COLO829 (cell line): ENCODE measurements at regions not wholly inside any gene's neighbourhood (a gene's known extent, or its start where the extent isn't known, plus 50 kb on each side); places are given as distances from the start of the nearest gene placed in this dataset.
"Not testable (repeated sequence)": the region's sequence is repeated elsewhere in the genome, so short reads cannot be mapped to it uniquely, and the experiment has no call there.

Experiments used
- DNase-seq: peaks from one replicate; pipeline ENCODE4 v3.0.0; 2012; ENCODE audit warnings: low spot score

DNA sequence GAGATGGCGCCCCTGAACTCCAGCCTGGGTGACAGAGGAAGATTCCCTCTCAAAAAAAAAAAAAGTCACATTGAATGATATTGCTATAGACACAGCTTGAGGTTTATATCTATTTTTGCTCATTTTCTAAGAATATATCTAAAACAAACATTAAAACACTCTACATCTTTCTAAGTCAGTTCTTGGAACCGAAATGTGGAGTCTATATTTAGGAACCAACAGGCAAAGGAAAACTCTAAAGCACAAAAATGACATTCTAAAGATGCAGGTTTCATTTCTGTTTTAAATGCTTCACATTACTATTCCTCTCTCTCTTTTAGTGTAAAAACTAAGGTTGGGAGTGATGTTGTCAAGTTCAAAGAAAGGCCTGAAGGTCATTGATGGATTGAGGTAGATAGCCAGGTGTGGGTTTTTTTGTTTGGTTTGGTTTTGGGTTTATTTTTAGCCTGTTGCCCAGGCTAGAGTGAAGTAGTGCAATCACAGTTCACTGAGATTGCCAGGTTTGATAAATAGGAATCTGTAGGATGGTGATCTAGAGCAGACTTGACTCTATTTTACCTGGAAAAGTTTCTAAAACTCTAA is 194.0 kb upstream of the RBBP8 start:
- no peak for DNase-seq

DNA sequence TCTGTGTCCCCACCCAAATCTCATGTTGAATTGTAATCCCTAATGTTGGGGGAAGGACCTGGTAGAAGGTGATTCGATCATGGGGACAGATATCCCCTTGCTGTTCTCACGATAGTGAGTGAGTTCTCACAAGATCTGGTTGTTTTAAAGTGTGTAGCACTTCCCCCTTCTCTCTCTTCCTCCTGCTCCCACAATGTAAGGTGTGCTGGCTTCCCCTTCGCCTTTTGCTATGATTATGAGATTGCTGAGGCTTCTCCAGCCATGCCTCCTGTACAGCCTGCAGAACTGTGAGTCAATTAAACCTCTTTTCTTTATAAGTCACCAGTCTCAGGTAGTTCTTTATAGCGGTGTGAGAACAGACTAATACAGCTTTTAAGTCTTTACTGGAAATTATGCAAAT is 193.3 kb upstream of the RBBP8 start:
- no peak for DNase-seq

DNA sequence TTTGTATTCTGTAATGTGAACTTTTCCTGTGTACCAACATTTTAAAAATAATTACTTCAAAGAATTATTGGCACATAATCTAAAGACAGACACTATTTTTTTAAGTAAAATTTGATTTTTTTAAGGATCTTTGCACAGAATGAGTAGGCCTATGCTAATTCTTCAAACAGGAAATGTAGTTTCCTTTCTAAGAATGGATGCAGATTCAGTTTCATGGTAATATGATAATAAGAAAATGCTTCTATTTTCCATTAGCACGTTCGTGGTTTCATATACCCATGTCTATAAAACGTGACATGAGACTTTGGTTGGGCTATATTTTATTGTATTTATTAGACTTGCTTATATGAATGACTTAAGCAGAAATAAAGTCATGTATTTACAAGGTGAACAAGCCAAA is 191.8 kb upstream of the RBBP8 start:
- DNase-seq: no peak

DNA sequence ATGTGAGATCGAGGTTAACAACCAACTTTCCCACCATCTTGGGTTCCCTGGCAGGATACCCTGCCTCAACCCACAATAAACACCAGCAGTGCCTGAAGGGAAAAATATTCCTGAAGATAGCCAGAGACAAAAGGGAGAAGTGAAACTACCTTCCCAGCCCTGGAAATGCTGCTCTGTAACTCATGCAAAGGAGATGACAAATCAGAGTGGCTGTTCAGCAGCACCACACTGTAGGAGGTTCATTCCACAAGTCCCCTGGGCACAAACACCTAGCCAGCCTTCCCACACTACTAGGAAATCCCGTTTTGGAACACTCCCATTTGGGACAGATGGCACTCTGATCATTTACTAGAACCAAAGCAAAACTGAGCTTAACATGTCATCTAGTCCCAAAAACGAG is 190.7 kb upstream of the RBBP8 start:
- DNase-seq: no peak

- no peak for DNase-seq
Measured at GRCh38 chr18:22745966-22746365, 187.2 kb upstream of the RBBP8 start.

GRCh38 chr18:22752014-22752413 is 181.1 kb upstream of the RBBP8 start:
- DNase-seq: no peak

DNA sequence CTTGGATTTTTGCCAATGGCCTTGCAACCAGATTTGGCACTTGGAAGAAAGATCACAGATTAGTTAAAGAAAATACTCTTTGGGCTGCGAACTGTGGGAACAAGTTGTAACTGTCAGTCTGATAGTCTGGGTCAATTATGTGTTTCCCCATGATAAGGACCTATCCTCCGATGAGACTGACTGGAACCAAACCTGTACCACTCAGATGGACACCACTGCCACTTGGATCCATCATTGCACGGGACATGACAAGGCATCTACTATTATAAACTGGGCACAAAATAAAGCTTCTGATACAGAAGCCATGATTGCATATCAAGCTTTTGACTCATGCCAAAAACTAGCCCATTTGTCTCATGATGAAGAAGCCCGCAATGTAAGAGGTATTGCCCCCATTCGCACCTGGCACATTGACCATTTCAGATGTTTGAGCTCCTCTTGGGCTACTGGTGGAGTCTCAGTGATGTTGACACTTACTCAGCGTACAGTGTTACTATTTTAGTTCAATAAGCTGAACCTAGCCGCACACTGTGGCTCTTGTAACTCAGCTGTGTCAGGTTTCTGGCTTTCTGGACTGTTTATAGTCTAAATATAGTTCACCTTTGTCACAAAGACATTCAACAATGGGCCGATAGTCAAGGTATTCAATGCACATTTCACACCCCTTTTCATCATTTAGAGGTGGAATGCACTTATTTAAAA is 179.8 kb upstream of the RBBP8 start:
- DNase-seq: no peak

GRCh38 chr18:22764005-22764404 is 169.1 kb upstream of the RBBP8 start:
- DNase-seq: not testable (repeated sequence)

- DNase-seq: no peak
Measured at GRCh38 chr18:22765896-22766295, 167.2 kb upstream of the RBBP8 start.

DNA sequence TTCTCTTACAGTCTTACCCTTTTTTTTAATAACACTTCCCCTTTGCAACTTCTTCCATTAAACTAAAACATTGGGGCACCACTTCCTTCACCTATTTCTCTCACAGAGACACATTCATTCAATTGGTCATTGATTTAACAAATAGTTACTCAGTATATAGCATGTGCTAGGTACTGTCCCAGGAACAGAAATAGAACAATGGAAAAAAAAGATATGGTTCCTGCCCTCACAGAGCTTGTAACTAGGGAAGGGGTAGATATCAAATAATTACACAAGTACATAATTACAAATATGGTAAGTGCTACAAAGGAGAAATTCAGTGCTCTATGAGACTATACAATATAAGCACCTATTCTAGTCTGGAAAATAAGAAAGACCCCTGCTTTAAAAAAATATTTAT is 165.5 kb upstream of the RBBP8 start:
- no peak for DNase-seq

DNA sequence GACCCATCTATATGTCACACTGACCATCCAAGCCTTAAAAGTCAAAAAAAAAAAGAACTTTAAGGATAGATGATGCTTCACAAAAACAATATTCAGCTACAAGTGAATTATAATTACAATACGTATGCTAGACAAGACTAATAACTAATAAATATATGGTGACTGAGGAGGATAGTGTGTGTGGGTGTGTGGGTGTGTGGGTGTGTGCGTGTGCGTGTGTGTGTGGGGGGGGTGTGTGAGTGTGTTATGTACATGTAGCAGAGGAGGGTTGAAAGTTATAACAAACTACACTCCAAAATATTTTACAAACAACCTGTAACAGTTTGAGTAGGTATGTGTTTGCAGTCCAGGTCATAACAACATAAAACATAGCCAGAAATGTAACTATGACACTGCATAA is 159.2 kb upstream of the RBBP8 start:
- DNase-seq: no peak

- DNase-seq: no peak
Measured at GRCh38 chr18:22778996-22779395, 154.1 kb upstream of the RBBP8 start.

GRCh38 chr18:22783245-22783644 is 149.9 kb upstream of the RBBP8 start:
- no peak for DNase-seq

DNA sequence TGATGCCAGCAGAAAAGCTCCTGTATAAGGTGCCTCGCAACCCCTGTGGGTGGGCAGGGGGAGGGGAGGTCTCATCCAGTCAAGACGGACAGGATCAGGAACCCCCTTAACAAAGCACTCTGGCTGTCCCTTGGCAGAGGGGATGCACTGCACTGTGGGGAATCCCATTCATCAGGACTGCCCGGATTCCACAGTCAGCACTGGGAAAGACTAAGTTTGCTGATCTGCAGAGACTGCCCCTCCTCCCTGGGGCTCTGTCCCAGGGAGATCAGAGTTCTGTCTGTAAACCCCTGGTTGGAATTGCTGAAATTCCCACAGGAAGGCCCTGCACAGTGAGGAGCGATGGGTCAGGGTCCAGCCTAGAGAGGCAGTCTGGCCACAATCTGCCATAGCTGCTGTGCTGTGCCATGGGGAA is 149.5 kb upstream of the RBBP8 start:
- DNase-seq: no peak

GRCh38 chr18:22789052-22789451 is 144.1 kb upstream of the RBBP8 start:
- no peak for DNase-seq

- no peak for DNase-seq
Measured at GRCh38 chr18:22789600-22789999, 143.5 kb upstream of the RBBP8 start.

DNA sequence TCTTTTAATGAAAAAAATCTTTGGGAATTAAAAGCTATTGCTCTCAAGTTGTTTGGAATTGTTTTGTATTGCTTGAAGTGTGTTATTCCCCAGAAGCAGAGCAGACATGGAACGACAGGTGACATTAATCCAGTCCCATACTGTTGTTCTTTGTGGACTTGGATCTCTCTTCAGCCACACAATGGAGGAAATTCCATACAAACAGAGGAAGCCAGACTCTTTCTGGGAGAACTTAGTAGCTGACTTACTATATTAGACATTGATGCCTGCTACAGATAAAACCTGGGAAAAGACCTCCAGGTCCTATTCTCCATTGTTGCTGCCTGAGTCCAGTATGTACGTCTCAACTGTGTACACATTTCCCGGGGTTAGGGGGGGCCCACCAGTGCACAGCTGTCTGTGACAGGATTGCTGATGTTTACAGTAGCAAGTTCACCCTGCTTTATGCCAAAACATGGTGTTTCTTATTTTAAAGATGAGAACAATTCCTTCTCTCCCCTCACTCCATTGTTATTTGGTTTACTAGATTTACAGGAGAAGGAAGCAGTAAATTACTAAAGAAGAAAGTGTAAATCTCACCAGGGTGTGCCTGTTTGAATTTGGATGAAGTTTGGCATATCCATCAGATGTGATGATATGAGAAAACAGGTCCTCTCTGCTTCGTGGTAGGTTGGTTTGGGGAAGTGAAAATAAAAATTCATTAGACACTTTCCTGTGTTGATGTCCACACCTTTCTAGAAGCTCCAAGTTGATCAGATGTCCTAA is 142.4 kb upstream of the RBBP8 start:
- no peak for DNase-seq

DNA sequence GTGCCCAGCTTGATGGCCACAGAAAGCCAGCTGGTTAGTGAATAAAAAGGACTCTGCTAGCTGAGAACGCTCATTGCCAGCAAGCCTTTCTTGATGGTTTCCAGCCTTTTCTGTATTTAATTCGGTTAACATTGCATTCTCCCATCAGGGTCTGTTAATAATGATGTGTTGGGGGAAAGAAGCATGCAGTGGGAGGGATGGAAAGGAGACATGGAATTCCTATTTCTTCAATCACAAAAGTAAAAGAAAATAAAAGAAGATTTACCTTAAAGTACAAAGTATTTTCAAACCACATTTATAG is 141.9 kb upstream of the RBBP8 start:
- DNase-seq: no peak

GRCh38 chr18:22796113-22796512 is 137.0 kb upstream of the RBBP8 start:
- DNase-seq: no peak

DNA sequence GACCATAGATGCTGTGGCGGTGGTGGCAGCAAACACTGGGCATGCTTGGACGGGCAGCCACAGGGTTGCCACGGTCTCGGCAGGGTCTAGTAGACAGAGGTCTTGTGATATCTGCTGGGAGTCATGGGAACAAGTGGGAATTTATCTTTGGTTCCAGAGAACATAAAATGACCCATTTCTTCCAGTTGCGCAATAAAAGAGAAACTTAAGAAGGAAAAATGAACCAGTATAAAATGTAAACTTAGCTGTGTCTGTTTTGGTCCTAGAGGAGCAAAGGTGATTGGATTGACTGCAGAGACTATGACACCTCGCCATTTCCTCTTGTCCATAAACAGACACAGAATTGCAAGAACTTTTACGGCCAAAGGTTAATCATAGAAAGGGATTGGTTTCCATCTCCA is 132.6 kb upstream of the RBBP8 start:
- DNase-seq: no peak

- peak; percentile 24 for DNase-seq
Measured at GRCh38 chr18:22813648-22814328, 119.3 kb upstream of the RBBP8 start.

DNA sequence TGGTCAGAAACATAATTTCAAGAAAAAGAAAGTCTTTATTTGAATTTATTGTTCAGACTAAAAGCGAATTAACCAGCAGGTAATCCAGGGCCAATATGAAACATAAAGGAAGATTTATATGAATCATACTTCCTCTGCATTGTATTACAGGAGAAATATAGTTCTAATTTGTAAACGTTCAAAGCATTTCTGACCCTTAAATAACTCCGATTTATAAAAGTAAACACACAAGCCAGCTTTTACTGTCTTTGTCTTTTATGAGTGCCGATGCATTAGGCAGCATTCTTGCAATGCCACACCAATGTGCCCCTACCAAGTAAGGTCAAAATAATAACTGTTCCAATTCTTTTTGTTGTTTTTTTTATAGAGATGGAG is 118.8 kb upstream of the RBBP8 start:
- DNase-seq: no peak
